Stimulated activated memory B cell treated with anti-CD40 and anti-IgM and Interleukin-4, amounts not matched to agents 10 μg/mL and 1 μg/mL and 100 μg/mL, for 72 hours (primary cell): ENCODE measurements at regions not wholly inside any gene's neighbourhood (a gene's known extent, or its start where the extent isn't known, plus 50 kb on each side); places are given as distances from the start of the nearest gene placed in this dataset.
"Not testable (repeated sequence)": the region's sequence is repeated elsewhere in the genome, so short reads cannot be mapped to it uniquely, and the experiment has no call there.

Experiments
- ATAC-seq: fragments of 150-1000 bp; cut with Tn5 transposase; 2 replicates; pipeline ENCODE4 v1.10.0; 2021
- H3K27ac Mint-ChIP-seq: one replicate; pipeline ENCODE4 v1.8.0; 2022; ENCODE audit warnings: mild to moderate bottlenecking, mixed read lengths
- H3K27me3 Mint-ChIP-seq: one replicate; pipeline ENCODE4 v1.8.0; 2022; ENCODE audit warnings: mixed read lengths
- H3K36me3 Mint-ChIP-seq: one replicate; pipeline ENCODE4 v1.8.0; 2022; ENCODE audit warnings: mixed read lengths
- H3K4me1 Mint-ChIP-seq: one replicate; pipeline ENCODE4 v1.8.0; 2022; ENCODE audit warnings: mixed read lengths
- H3K4me3 Mint-ChIP-seq: one replicate; pipeline ENCODE4 v1.8.0; 2022; ENCODE audit warnings: mild to moderate bottlenecking, moderate library complexity, mixed read lengths
- H3K9me3 Mint-ChIP-seq: one replicate; pipeline ENCODE4 v1.8.0; 2022; ENCODE audit warnings: mixed read lengths

- peaks cover 13% of the 10 kb centered on the region for H3K27me3 Mint-ChIP-seq
- no peak overlapping the region for H3K4me3 Mint-ChIP-seq
- peaks cover 12% of the 10 kb centered on the region for H3K4me1 Mint-ChIP-seq
- H3K9me3 Mint-ChIP-seq, result peaks cover 3% of the 10 kb centered on the region
- no peak overlapping the region for H3K27ac Mint-ChIP-seq
- ATAC-seq, result no peak
- H3K36me3 Mint-ChIP-seq, result no peaks in the 10 kb centered on the region
Observed at GRCh38 chr5:159807586-159807985, 108.7 kb upstream of the ADRA1B start.

DNA sequence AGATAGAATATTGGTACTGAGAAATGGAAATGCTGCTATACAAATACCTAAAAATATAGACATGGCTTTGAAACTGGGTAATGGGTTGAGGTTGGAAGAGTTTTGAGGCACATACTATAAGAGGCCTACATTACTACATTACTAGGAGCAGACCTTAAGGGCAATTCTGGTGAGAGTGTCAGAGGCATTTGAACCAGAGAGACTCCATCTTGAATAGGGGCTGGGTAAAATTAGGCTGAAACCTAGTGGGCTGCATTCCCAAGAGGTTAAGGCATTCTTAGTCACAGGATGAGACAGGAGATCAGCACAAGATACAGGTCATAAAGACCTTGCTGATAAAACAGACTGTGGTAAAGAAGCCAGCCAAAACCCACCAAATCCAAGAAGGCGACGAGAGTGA, 104.6 kb upstream of the ADRA1B start:
- Mint-ChIP-seq H3K36me3 (no peaks in the 10 kb centered on the region), H3K4me1 (peaks cover 5% of the 10 kb centered on the region), H3K27me3 (peaks cover 9% of the 10 kb centered on the region), H3K4me3 (no peak overlapping the region), H3K27ac (no peak overlapping the region), H3K9me3 (peaks cover 3% of the 10 kb centered on the region)
- ATAC-seq, result no peak

DNA sequence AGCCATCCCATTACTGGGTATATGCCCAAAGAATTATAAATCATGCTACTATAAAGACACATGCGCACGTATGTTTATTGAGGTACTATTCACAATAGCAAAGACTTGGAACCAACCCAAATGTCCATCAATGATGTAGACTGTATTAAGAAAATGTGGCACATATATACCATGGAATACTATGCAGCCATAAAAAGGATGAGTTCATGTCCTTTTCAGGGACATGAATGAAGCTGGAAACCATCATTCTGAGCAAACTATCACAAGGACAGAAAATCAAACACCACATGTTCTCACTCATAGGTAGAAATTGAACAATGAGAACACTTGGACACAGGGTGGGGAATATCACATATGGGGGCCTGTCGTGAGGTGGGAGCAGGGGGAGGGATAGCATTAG, 103.5 kb upstream of the ADRA1B start:
- H3K36me3 Mint-ChIP-seq, H3K27me3 Mint-ChIP-seq, H3K27ac Mint-ChIP-seq, H3K4me1 Mint-ChIP-seq, ATAC-seq, H3K4me3 Mint-ChIP-seq, H3K9me3 Mint-ChIP-seq: not testable (repeated sequence)

DNA sequence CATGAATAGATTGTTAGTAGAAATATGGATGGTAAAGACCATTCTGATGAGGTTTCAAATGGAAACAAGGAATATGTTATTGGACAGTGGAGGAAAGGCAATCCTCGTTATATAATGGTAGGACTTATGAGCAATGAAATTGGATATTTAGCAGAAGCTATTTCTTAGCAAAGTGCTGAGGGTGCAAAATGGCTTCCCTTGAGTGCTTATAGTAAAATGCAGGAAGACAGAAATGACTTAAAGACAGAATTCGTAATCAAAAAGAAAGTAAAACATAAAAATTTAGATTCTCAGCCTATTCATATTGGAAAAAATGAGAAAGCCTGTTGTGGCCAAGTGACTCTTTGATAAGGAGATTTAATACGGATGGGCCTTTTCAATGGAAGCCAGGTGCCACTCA, 102.1 kb upstream of the ADRA1B start:
- no peak overlapping the region for H3K4me3 Mint-ChIP-seq
- no peaks in the 10 kb centered on the region for H3K27me3 Mint-ChIP-seq
- no peaks in the 10 kb centered on the region for H3K36me3 Mint-ChIP-seq
- H3K27ac Mint-ChIP-seq, result no peak overlapping the region
- H3K4me1 Mint-ChIP-seq, result peaks cover 5% of the 10 kb centered on the region
- no peaks in the 10 kb centered on the region for H3K9me3 Mint-ChIP-seq
- no peak for ATAC-seq

- no peaks in the 10 kb centered on the region for H3K36me3 Mint-ChIP-seq
- H3K27ac Mint-ChIP-seq, result no peak overlapping the region
- no peaks in the 10 kb centered on the region for H3K9me3 Mint-ChIP-seq
- H3K27me3 Mint-ChIP-seq, result no peaks in the 10 kb centered on the region
- no peak overlapping the region for H3K4me3 Mint-ChIP-seq
- no peak for ATAC-seq
- H3K4me1 Mint-ChIP-seq, result peaks cover 5% of the 10 kb centered on the region
Observed at GRCh38 chr5:159814805-159815585, 101.3 kb upstream of the ADRA1B start.

- Mint-ChIP-seq H3K4me1 (peaks cover 5% of the 10 kb centered on the region), H3K27ac (no peak overlapping the region), H3K36me3 (no peaks in the 10 kb centered on the region), H3K4me3 (no peak overlapping the region), H3K27me3 (no peaks in the 10 kb centered on the region), H3K9me3 (no peaks in the 10 kb centered on the region)
- ATAC-seq, result no peak
Observed at GRCh38 chr5:159817262-159818029, 98.8 kb upstream of the ADRA1B start.

DNA sequence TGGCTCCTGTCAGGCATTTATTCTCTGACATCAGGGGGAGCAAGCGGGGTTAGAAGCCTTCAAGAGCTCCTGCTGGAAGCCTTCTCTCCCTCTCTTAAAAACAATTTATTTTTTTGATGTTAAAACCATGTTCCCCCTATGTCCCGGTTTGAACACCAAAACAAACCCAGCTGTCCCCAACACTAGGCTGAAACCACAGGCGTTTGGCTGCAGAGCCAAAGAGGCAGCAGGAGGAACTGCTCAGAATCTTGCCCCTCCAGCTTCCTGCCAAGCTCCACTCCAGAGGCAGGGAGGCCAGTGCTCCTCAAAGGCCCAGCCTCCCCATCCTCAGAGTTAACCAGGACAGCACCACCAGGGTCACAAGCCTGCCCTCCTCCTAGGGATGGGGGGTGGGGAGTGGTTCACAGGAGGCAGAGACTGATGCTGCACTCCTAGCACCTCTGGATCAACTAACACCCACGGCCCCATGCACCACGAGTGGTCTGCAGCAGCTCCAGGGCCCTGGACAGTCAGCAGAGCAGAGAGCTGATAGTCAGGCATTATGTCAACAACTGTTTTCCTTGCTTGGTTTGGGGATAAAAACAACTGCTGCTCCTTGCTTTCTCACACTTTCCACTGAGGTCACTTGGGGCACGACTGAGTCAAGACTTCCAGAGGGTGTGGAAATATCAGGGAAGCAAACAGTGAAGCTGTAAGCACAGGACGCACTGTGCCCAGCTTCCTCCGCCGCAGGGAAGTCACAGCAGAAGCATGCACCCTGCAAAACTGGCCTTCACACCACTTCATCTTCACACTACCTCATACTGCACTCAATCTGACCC, 96.5 kb upstream of the ADRA1B start:
- Mint-ChIP-seq H3K27me3 (no peaks in the 10 kb centered on the region), H3K27ac (no peak overlapping the region), H3K9me3 (no peaks in the 10 kb centered on the region), H3K4me3 (no peak overlapping the region), H3K36me3 (no peaks in the 10 kb centered on the region), H3K4me1 (no peaks in the 10 kb centered on the region)
- no peak for ATAC-seq

- H3K36me3 Mint-ChIP-seq, result no peaks in the 10 kb centered on the region
- no peaks in the 10 kb centered on the region for H3K9me3 Mint-ChIP-seq
- no peak overlapping the region for H3K4me3 Mint-ChIP-seq
- H3K27me3 Mint-ChIP-seq, result no peaks in the 10 kb centered on the region
- H3K4me1 Mint-ChIP-seq, result peaks cover 7% of the 10 kb centered on the region
- H3K27ac Mint-ChIP-seq, result no peak overlapping the region
- ATAC-seq, result no peak
Observed at GRCh38 chr5:159820692-159821091, 95.6 kb upstream of the ADRA1B start.

- Mint-ChIP-seq H3K4me1 (peaks cover 15% of the 10 kb centered on the region), H3K9me3 (no peaks in the 10 kb centered on the region), H3K4me3 (no peak overlapping the region), H3K27me3 (no peaks in the 10 kb centered on the region), H3K27ac (no peak overlapping the region), H3K36me3 (no peaks in the 10 kb centered on the region)
- ATAC-seq, result no peak
Observed at GRCh38 chr5:159821461-159821940, 94.8 kb upstream of the ADRA1B start.

DNA sequence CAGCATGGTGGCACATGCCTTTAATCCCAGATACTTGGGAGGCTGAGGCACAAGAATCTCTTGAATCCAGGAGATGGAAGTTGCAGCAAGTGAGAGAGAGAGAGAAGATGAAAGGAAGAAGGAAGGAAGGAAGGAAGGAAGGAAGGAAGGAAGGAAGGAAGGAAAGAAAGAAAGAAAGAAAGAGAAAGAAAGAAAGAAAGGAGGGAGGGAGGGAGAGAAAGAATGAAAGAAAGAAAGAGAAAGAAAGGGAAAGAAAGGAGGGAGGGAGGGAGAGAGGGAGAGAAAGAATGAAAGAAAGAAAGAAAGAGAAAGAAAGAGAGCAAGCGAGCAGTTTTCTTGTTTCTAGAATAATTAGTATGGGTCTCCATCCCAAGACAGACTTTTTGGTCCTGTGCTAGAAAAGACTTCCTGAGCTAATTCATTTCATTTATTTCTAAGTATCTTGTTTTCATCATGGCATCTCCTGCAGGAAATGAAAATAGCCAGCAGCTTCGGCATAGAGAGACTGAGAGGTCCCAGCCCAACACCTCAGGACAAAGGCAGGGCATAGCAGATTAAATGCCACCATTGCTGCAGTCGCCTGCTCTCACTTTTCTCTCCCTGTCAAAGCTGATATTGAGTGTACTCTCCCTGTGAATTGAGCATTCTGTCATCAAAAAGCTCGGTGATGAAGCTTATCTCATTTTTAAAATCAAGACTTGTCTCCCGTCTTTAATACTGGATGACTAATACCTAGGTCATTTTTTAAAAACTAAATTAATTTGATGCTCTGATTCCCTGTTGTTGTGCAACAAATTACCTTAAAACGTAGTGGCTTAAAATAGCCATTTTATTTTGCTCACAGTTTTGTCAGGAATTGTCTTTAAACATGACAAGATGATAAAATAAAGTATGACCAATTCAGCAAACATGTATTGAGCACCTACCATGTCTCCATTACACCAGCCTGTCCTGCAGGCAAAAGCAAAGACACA, 91.8 kb upstream of the ADRA1B start:
- Mint-ChIP-seq H3K4me3 (no peak overlapping the region), H3K27ac (peak overlapping the region; percentile 89), H3K4me1 (peaks cover 25% of the 10 kb centered on the region), H3K9me3 (no peaks in the 10 kb centered on the region), H3K27me3 (no peaks in the 10 kb centered on the region), H3K36me3 (no peaks in the 10 kb centered on the region)
- no peak for ATAC-seq

DNA sequence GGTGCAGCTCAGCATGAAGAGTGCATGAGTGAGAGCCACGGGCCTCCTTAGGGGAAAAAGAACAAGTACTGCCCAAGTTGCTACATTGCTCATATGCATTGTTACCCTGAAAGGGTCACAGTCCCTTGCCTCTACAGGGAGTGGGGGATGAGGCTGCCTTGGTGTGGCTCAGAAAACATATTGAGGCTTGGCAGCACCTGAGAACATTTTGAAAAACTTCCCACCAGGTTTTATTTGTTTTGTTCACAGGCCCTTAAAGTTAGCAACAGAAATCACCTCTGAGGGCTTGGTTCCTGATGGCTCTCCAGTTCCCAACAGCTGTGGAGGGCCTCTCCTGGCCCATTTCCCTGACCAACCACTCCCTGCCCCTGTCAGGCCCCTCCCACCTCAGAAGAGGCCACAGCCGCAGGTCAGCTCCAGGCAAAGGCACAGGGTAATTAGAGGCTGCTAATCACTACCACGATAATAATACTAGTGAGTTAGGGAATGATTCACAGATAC, 90.7 kb upstream of the ADRA1B start:
- ATAC-seq, result no peak
- no peaks in the 10 kb centered on the region for H3K27me3 Mint-ChIP-seq
- H3K27ac Mint-ChIP-seq, result peak overlapping the region; percentile 89
- no peaks in the 10 kb centered on the region for H3K36me3 Mint-ChIP-seq
- no peaks in the 10 kb centered on the region for H3K9me3 Mint-ChIP-seq
- H3K4me1 Mint-ChIP-seq, result peaks cover 25% of the 10 kb centered on the region
- H3K4me3 Mint-ChIP-seq, result no peak overlapping the region

GRCh38 chr5:159826351-159827214, 89.7 kb upstream of the ADRA1B start:
- peak overlapping the region; percentile 89 for H3K27ac Mint-ChIP-seq
- H3K4me3 Mint-ChIP-seq, result peak overlapping the region; percentile 6
- H3K27me3 Mint-ChIP-seq, result no peaks in the 10 kb centered on the region
- H3K9me3 Mint-ChIP-seq, result no peaks in the 10 kb centered on the region
- no peaks in the 10 kb centered on the region for H3K36me3 Mint-ChIP-seq
- ATAC-seq, result peak; percentile 87
- peaks cover 25% of the 10 kb centered on the region for H3K4me1 Mint-ChIP-seq

DNA sequence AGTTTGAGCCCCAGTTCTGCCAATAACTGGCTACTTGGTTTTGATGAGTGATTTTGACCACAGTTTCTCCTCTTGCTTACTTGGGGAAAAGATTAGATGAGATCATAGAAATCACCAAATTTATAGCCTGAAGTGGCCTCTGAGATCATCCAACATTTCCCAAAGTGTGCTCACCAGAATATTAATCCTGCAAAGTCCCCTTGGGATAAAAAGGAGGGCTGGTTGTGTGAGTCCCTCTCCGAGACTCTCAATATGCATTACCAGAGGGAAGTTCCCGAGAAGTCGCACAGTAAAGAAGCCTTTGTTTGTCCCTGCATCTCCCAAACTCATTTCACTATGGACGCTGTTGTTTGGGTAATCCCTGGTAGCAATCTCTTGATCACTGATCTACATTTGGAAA, 88.4 kb upstream of the ADRA1B start:
- Mint-ChIP-seq H3K27me3 (no peaks in the 10 kb centered on the region), H3K9me3 (no peaks in the 10 kb centered on the region), H3K4me1 (peaks cover 25% of the 10 kb centered on the region), H3K4me3 (no peak overlapping the region), H3K27ac (no peak overlapping the region), H3K36me3 (no peaks in the 10 kb centered on the region)
- ATAC-seq, result no peak
